ENCODE measurements at regions not wholly inside any gene's neighbourhood (a gene's known extent, or its start where the extent isn't known, plus 50 kb on each side); places are given as distances from the start of the nearest gene placed in this dataset.

GRCh38 chr7:155930527-155930926 lies 118.3 kb upstream of the SHH start:
- TF ChIP-seq REST (IDR thresholded peaks at IDR 0.05; ENCODE audit: borderline replicate concordance) = no peak
- TF ChIP-seq POLR2AphosphoS5 (IDR thresholded peaks at IDR 0.05) = no peak
- no peak for TF ChIP-seq CTCF (IDR thresholded peaks at IDR 0.05; ENCODE audit: poor library complexity, severe bottlenecking)
- TF ChIP-seq TAF1 (IDR thresholded peaks at IDR 0.05; ENCODE audit: low read depth) = no peak
- TF ChIP-seq MXI1 (conservative IDR thresholded peaks at IDR 0.05; ENCODE audit: poor library complexity, severe bottlenecking) = no peak

All from neural cell (in vitro differentiated cells).